AG09309 (cell line): ENCODE measurements at regions not wholly inside any gene's neighbourhood (a gene's known extent, or its start where the extent isn't known, plus 50 kb on each side); places are given as distances from the start of the nearest gene placed in this dataset.
A peak's percentile ranks its signal among the peaks of the same experiment; 100 is the strongest.

Source experiments
- DNase-seq: peaks from one replicate; pipeline ENCODE4 v3.0.0-alpha.2; 2010; ENCODE audit warnings: low read depth
- H3K4me3 ChIP-seq: 2 replicates; pipeline ENCODE4 v1.5.1; 2011; ENCODE audit warnings: mild to moderate bottlenecking, low read depth, low read length, moderate library complexity; ENCODE audit not compliant: control insufficient read depth
- CTCF ChIP-seq: IDR thresholded peaks from 2 replicates; pipeline ENCODE4 v1.5.1; 2011; ENCODE audit warnings: mild to moderate bottlenecking, low read depth, low read length, inconsistent platforms; ENCODE audit not compliant: insufficient read depth, control insufficient read depth; ENCODE audit errors: missing control alignments

DNA sequence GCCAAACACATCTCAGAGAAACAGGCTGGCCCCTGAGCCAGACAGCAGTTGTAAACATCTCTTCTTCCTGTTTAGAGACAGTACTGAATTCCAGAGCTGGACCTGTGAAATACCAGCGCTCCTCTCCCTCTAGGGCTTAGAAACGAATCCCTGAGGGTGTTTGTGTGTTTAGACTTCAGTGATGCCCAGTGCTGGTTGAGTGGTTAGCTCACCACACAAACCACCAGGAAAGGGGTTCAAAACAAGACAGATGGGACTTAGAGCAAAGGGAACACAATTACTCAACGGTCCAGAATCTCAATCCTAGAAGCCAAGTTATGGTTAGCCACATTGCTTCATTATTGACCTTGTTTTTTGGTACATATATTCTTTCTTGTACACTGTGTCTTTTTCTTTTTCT is 108.7 kb upstream of the TMEM170B start:
- H3K4me3 ChIP-seq: no peak overlapping the region
- no peak for TF ChIP-seq CTCF
- DNase-seq: peak; percentile 62

- H3K4me3 ChIP-seq: no peak overlapping the region
- DNase-seq: no peak
- TF ChIP-seq CTCF: no peak
Measured at GRCh38 chr6:11428371-11428770, 109.2 kb upstream of the TMEM170B start.

GRCh38 chr6:11427723-11428245 is 109.8 kb upstream of the TMEM170B start:
- H3K4me3 ChIP-seq: no peak overlapping the region
- no peak for TF ChIP-seq CTCF
- DNase-seq: no peak

- H3K4me3 ChIP-seq: no peak overlapping the region
- no peak for TF ChIP-seq CTCF
- DNase-seq: no peak
Measured at GRCh38 chr6:11427091-11427722, 110.3 kb upstream of the TMEM170B start.

DNA sequence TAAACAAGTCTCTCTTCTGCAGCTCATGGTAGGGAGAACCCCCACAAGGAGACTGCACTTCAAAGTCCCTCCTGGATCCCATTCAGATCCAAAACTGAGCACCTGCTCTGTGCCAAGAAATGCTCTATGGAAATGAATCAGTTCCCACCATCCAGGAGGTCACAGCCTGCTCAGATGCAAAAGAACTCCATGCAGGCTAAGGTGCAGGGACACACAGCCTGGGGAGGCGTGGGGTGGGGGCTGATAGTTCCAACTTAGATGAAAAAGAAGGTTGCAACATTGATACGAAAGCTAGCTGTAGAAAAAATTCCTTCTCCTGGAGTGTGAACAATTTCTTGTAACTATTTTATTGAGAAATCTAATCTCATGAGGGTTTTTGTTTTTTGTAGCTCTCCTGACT is 111.0 kb upstream of the TMEM170B start:
- no peak for DNase-seq
- no peak overlapping the region for H3K4me3 ChIP-seq
- TF ChIP-seq CTCF: no peak

- no peak for TF ChIP-seq CTCF
- no peak overlapping the region for H3K4me3 ChIP-seq
Measured at GRCh38 chr6:11425876-11426275, 111.7 kb upstream of the TMEM170B start.

More at GRCh38 chr6:11425876-11426275, 111.7 kb upstream of the TMEM170B start:
- DNase-seq: no peak
